ENCODE measurements at regions not wholly inside any gene's neighbourhood (a gene's known extent, or its start where the extent isn't known, plus 50 kb on each side); places are given as distances from the start of the nearest gene placed in this dataset.

GRCh38 chrX:121456315-121456714 is 408.9 kb downstream of the GLUD2 start:
- no peak for DNase-seq (ENCODE audit: low spot score in 2 of 2)
- Histone ChIP-seq H3K4me1 (no peaks in the 10 kb centered on the region), H3K4me3 (no peak overlapping the region), H3K9me3 (no peaks in the 10 kb centered on the region), H3K27ac (no peak overlapping the region), H3K36me3 (no peaks in the 10 kb centered on the region), H3K27me3 (no peaks in the 10 kb centered on the region)
- TF ChIP-seq CTCF (IDR thresholded peaks at IDR 0.05) (no peak), POLR2A (IDR thresholded peaks at IDR 0.05) (no peak), EP300 (IDR thresholded peaks at IDR 0.05) (no peak)
- 60 to 63% methylated on average over 3 of the region's 3 CpGs for WGBS, 2 donors

- H3K27ac ChIP-seq = no peak overlapping the region
- no peaks in the 10 kb centered on the region for H3K9me3 ChIP-seq
- H3K36me3 ChIP-seq = no peaks in the 10 kb centered on the region
- TF ChIP-seq EP300 (IDR thresholded peaks at IDR 0.05) (no peak), POLR2A (IDR thresholded peaks at IDR 0.05) (no peak), CTCF (IDR thresholded peaks at IDR 0.05) (no peak)
- H3K27me3 ChIP-seq = no peaks in the 10 kb centered on the region
- H3K4me1 ChIP-seq = no peaks in the 10 kb centered on the region
- no peak overlapping the region for H3K4me3 ChIP-seq
- 43 to 70% methylated on average over 1 of the region's 1 CpG for WGBS, 2 donors
- no peak for DNase-seq (ENCODE audit: low spot score in 2 of 2)
These were observed 409.7 kb downstream of the GLUD2 start for GRCh38 chrX:121457096-121457495.

GRCh38 chrX:121479406-121479805 is 432.0 kb downstream of the GLUD2 start:
- Histone ChIP-seq H3K9me3 (peaks cover 0 to 2% (median 0%) of the 10 kb centered on the region in 4 donors), H3K4me1 (no peaks in the 10 kb centered on the region), H3K36me3 (no peaks in the 10 kb centered on the region), H3K27me3 (no peaks in the 10 kb centered on the region), H3K27ac (no peak overlapping the region), H3K4me3 (no peak overlapping the region)
- 40 to 59% methylated on average over 4 of the region's 4 CpGs for WGBS, 2 donors
- no peak for DNase-seq (ENCODE audit: low spot score in 2 of 2)
- no peak for TF ChIP-seq POLR2A (IDR thresholded peaks at IDR 0.05)
- no peak for TF ChIP-seq CTCF (IDR thresholded peaks at IDR 0.05)
- no peak for TF ChIP-seq EP300 (IDR thresholded peaks at IDR 0.05)

GRCh38 chrX:121496966-121497365 is 449.6 kb downstream of the GLUD2 start:
- Histone ChIP-seq H3K4me3 (no peak overlapping the region), H3K4me1 (no peaks in the 10 kb centered on the region), H3K36me3 (no peaks in the 10 kb centered on the region), H3K27ac (no peak overlapping the region), H3K27me3 (no peaks in the 10 kb centered on the region), H3K9me3 (no peaks in the 10 kb centered on the region)
- DNase-seq (ENCODE audit: low spot score in 2 of 2) = no peak
- TF ChIP-seq EP300 (IDR thresholded peaks at IDR 0.05) (no peak), POLR2A (IDR thresholded peaks at IDR 0.05) (no peak), CTCF (IDR thresholded peaks at IDR 0.05) (no peak)
- 4 to 9% methylated on average over 1 of the region's 1 CpG for whole genome bisulfite sequencing, 2 donors

- TF ChIP-seq EP300 (IDR thresholded peaks at IDR 0.05) = no peak
- TF ChIP-seq CTCF (IDR thresholded peaks at IDR 0.05) = no peak
- TF ChIP-seq POLR2A (IDR thresholded peaks at IDR 0.05) = no peak
- no peaks in the 10 kb centered on the region for H3K9me3 ChIP-seq
- H3K27me3 ChIP-seq = no peaks in the 10 kb centered on the region
- H3K4me3 ChIP-seq = no peak overlapping the region
- H3K4me1 ChIP-seq = no peaks in the 10 kb centered on the region
- H3K27ac ChIP-seq = no peak overlapping the region
- no peaks in the 10 kb centered on the region for H3K36me3 ChIP-seq
- WGBS, 2 donors = 71 to 73% methylated on average over 6 of the region's 6 CpGs
- no peak for DNase-seq (ENCODE audit: low spot score in 2 of 2)
These were observed 456.7 kb downstream of the GLUD2 start for GRCh38 chrX:121504153-121504552.
